Uterus (tissue), 2 donors: ENCODE measurements at regions not wholly inside any gene's neighbourhood (a gene's known extent, or its start where the extent isn't known, plus 50 kb on each side); places are given as distances from the start of the nearest gene placed in this dataset.
"Not testable (repeated sequence)": the region's sequence is repeated elsewhere in the genome, so short reads cannot be mapped to it uniquely, and the experiment has no call there.

Experiments used
- CTCF ChIP-seq, 4 experiments: fragments of 200-600 bp in 2 of 4; fragments of 450-650 bp in 2 of 4; sonication (generic) in 2 of 4; IDR thresholded peaks; one replicate each; pipeline ENCODE4 v1.5.1; 2016 to 2019; ENCODE audit warnings: antibody characterized with exemption in 4 of 4, mild to moderate bottlenecking in 2 of 4, moderate library complexity in 1 of 4
- POLR2A ChIP-seq, 2 donors: fragments of 450-650 bp; IDR thresholded peaks; one replicate each; pipeline ENCODE4 v1.6.1; 2016; ENCODE audit warnings: antibody characterized with exemption in 2 of 2, mild to moderate bottlenecking in 1 of 2, moderate library complexity in 1 of 2

- not testable (repeated sequence) for TF ChIP-seq CTCF, POLR2A (IDR thresholded peaks at IDR 0.05)
Measured at GRCh38 chr6:85128256-85128655, 321.6 kb upstream of the NT5E start.
